Activated CD8-positive, alpha-beta memory T cell treated with anti-CD3 and anti-CD28 coated beads for 36 hours (primary cell): ENCODE measurements at regions not wholly inside any gene's neighbourhood (a gene's known extent, or its start where the extent isn't known, plus 50 kb on each side); places are given as distances from the start of the nearest gene placed in this dataset.

Experiments
- CTCF ChIA-PET: fragments of 350-600 bp; sonication (Branson Sonifier 250); formaldehyde crosslinking; loops from one replicate; lab custom pipeline; 2021; ENCODE audit warnings: antibody characterized with exemption; lab: Charles Lee
- POLR2A ChIA-PET: fragments of 350-600 bp; sonication (Branson Sonifier 250); formaldehyde crosslinking; loops from one replicate; lab custom pipeline; 2021; ENCODE audit warnings: antibody characterized with exemption; lab: Charles Lee

DNA sequence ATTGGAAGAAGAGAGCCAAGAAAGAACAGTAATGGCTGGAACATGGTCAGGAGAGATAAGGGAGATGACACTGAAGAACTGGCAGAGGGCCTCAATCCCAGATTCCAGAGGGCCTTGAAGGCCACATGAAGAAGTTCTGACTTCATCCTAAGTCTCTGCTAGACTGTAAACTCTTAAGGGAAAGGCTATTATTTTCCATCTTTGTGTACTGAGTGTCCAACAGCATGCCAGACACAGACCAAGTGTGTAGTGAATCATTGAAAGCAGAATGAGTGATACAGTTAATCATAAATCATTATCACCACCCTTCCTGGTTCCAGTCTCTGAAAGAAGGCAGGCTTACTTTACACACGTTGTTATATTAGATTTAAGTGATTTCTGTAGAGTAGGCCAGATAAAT, 185.3 kb upstream of the C11orf87 start:
- ChIA-PET CTCF (no interaction called here), POLR2A (no interaction called here)

DNA sequence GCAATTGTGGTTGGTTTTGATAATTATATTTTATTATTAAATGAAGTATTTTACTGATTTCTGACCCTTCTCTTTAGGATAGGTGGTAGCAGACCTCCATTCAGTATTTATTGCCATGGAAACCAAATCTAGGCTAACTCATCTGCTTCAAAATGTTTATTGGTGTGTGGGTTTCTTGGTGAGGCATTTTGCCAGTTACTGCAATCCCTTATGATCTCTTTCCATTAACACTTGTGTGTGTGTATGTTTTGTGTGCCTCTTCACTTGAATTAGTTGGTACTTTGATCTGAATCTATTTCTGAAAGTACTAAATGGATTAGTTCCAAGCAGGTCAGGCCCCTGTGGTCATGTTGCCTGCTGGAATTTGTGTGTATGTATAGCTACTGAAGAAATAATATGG, 184.4 kb upstream of the C11orf87 start:
- ChIA-PET CTCF (no interaction called here), POLR2A (no interaction called here)

DNA sequence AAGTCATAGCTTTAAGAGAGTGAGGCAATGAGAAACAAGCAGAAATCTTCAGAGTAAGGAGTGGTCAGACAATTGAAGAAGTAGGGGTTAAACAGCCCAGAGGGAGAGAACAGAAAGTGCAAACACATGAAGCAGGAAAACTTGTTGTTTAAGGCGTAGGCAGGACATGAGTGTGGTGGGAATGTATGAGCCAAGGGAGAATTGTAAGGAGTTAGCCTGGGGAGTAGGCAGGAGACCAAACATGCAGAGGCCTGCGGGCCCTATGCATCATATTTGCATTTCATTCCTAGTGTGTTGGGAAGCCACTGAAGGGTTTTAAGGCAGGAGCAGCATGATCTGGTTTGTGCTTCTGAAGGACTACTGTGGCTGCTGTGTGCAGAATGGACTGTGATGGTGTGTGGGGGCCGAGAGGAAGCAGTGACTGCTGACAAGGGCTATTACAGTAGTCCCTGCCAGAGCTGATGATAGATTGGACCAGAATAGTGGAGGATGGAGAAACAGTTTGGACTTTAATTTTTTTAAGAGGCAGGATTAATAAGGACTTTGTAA, 179.9 kb upstream of the C11orf87 start:
- ChIA-PET POLR2A (no interaction called here), CTCF (no interaction called here)

DNA sequence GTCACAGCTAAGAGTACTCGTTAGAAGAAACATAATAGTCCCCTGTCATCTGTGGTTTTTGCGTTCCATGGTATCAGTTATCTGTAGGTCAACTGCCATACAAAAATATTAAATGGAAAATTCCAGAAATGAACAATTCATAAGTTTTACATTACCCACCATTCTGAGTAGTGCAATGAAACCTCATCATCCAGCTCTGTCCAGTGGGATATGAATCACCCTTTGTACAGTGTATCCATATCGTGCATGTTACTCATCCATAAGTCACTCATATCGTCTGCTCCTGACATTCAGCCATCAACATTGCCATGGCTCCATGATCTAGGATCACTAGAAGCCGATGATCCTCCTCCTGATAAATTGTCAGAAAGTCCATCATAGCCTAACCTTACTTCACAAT, 174.9 kb upstream of the C11orf87 start:
- POLR2A ChIA-PET, result no interaction called here

DNA sequence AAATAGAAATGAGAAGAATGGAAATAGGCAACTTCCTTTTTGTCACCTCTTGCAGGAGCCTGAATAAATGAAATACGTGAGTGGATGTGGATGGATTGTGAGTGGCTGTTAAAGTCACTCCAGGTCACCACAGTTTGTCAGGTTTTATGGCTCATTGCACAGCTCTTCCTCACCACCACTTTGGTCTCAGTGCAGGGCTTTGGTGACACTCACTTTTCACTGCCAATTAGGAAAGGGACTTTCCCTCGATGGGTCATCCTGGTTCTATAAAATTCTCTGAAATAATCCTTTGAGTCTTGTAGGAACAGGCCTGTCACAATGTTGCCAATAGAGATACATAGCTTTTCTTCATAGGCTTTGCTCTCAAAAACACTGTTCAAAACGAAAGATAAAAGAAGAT, 172.4 kb upstream of the C11orf87 start:
- CTCF ChIA-PET, result no interaction called here

More for the DNA sequence above, 174.9 kb upstream of the C11orf87 start:
- CTCF ChIA-PET, result no interaction called here

DNA sequence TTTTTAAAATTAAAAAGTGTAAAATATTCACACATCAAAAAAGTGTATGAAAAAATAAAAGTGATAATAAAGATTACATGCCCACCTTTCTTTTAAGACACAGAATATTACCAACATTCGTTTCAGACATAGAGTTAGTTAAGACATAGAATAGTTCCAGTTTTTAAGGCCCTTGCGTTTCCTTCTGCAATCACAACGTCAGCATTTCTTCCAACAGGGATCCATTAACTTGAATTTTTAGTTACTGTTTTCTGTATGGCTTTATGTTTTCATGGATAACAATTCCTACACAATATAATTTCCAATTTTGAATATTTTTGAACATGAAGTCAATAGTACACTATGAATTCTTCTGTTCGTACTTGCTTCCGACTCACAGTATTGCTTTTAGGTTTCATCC, 170.8 kb upstream of the C11orf87 start:
- ChIA-PET CTCF (no interaction called here), POLR2A (no interaction called here)

More for the DNA sequence above, 172.4 kb upstream of the C11orf87 start:
- POLR2A ChIA-PET, result no interaction called here

DNA sequence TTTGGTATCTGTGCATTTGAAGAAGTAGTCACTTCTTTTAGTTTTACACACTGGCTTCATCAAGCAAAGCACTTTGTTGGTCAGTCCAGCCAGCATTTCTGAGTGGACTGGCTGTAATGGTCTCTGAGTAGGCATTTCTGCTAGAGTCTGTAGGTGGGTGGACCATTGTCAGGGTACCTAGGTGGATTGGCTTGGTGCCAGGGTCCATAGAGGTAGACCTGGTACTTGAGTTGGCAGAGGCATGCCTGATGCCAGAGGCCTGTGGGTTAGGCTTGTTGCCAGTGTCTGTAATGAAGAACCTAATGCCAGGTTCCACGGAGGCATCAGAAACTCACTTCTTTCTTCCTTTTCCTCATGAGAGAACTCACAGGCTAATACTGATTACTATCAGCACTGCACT, 157.9 kb upstream of the C11orf87 start:
- ChIA-PET CTCF (no interaction called here), POLR2A (no interaction called here)

DNA sequence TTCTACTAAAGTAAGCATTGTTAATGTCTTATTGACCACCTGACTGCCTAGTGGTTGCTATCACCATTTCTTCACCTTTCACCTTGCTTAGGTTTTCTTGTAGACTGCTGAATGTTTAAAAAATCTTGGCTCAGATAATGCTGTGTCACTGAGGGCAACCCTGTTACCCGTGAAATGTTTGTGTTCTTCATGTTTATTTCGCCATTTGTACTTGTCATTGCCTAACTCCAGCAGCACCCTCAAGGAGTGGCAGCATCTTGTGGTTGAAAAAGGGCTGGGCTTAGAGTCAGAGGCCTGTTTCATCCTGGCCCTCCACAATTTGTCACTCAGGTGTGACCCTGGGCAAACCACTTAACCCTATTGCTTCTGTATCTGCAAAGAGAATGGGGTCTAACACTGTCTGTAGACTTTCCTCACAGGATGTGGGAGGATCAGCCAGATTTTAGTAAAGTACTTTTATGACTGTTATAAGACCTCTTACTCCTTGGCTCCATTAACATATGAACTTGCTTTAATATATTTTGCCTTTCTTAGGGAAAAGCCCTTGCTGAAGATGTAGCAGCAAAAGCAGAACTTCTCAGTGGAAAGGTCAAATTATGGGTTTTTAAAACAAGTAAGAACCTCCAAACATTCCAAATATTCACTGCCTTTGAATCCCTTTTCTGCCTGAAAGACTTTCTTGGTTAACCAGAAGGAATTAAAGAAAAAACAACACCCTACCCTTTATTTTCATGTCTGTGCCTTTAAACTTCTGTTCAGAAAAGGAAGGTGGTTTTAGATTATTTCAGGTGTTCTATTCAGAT, 154.5 kb upstream of the C11orf87 start:
- ChIA-PET POLR2A (no interaction called here), CTCF (no interaction called here)

DNA sequence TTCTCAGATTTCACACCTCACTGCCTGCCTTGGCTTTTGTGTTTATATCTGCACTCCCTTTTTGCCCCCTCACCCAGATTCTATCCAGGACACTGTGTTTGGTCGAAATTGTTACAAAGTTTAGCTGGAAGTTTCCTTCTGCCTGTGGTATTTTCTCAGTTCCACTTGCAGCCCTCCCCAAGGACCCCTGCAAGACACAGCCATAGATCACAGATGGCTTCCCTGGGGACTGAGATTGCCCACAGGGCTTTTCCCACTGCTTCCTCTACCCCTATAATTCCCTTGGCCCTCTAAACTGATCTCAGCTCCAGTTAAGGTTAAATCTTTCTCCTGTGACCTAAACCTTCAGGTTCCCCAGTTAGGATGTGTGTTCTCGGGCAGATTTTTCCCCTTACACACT, 146.1 kb upstream of the C11orf87 start:
- ChIA-PET POLR2A (no interaction called here), CTCF (no interaction called here)

DNA sequence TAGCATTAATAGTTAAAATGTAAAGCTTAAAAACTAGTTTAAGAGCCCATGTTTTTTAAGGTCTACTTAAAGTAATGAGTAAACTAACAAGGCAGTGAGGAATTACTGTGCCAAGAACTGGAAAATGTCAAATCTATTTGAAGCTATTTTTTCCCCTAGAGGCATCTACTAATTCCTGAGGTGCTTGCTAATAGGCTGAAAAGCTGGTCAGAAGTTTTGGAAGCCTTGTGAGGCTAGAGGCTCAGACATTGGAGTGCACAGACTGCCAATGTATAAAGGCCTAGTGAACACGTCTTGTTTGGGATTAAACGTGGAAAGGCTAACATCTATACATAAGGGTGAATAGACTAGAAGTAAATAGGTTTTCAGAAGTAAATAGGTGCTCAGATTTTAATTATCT, 136.5 kb upstream of the C11orf87 start:
- ChIA-PET CTCF (no interaction called here), POLR2A (no interaction called here)

DNA sequence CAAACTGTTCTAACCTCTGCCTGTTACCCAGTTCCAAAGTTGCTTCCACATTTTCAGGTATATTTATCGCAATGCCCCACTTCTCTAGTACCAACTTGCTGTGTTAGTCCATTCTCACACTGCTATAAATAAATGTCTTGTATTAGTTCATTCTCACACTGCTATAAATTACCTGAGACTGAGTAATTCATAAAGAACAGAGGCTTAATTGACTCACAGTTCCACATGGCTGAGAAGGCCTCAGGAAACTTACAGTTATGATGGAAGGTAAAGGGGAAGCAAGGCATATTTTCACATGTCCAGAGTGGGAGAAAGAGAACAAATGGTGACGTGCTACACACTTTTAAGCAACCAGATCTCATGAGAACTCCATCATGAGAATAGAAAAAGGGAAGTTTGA, 130.4 kb upstream of the C11orf87 start:
- CTCF ChIA-PET, result no interaction called here
- POLR2A ChIA-PET, result no interaction called here

DNA sequence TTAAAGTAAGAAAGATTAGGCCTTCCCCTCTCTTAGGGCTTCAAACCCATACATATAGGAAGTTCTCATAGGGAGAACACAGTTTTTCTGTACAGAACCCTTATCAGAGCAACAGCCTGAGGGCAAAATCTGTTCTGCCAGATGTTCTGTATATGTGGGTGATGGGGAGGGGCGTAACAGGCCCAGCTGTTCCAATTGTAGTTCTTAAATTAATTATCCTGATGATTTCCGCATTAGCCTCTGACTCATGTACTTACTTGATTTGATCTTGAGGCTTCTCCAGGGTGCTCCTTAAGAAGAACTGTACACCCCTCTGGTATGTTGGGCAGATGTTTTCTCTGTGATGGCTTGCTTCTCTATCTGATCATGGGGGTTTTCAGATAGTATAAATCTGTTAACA, 123.1 kb upstream of the C11orf87 start:
- ChIA-PET CTCF (no interaction called here), POLR2A (no interaction called here)

DNA sequence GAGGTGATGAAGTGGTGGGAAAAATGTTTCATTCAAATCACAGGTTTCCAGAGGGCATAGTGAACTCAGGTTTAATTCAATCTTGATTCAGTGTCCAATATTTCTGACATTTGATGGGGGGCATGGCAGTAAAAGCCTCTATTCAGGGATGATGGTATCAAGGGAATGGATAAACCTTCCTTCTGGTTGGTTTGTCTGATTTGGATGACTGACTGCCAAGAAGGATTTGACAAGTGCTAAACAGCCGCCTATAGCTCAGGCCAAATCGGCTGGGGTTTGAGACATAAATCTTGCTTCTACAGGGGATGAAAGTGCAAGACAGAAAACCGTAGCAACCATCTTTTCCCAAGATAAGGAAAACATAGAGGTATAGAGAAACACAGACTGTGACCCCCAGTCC, 121.8 kb upstream of the C11orf87 start:
- ChIA-PET POLR2A (no interaction called here), CTCF (no interaction called here)

DNA sequence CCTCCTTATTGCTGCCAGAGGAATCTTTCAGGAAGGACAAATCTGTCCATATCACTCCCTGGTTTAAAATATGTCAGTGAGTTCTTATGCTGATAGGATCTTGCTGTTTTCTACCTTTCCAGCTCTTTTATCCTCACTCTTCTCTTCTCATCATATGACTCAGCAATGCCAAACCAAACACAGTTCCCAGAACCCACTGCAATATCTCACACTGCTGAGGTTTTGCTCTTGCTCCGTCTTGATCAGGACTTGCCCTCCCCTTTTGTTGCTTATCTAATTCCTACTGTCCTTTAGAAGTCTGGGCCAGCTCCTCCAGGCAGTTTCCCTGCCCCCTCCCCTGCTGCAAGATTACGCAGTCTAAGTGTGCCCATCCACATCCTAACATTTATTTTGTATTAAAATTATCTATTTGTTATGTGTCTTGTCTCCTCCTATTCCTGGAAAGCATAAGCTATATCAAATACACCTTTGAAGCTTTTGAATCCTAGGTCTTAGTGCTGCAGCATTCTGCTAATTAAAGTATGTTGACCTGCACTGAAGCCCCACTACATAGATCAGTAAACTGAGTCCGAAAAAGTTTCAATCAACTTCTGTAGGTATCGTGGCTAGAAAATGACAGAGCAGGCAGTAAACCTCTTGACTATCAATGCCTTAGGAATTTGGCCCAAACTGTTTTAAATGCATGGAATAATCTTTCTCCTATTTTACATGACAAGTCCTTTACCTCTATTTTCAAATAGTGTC, 119.2 kb upstream of the C11orf87 start:
- ChIA-PET POLR2A (no interaction called here), CTCF (no interaction called here)

DNA sequence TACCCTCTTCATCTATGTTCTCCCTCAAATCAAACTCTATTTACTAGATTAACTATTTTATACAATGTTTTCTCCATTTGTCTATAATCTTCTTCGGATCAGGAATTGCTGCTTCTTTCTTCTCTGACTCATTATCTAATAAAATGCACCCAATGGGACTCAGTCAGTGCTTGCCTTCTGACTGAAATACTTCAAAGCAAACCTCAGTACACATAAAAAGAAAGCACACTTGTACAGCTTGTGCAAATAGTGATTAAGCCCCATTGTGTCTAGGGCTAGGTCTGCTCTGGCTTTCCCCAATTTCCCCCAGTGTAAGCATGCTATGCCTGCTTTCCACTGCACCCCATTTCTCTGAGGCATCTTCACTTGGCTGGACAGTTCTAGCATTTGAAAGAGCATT, 118.6 kb upstream of the C11orf87 start:
- CTCF ChIA-PET, result no interaction called here
- POLR2A ChIA-PET, result no interaction called here

DNA sequence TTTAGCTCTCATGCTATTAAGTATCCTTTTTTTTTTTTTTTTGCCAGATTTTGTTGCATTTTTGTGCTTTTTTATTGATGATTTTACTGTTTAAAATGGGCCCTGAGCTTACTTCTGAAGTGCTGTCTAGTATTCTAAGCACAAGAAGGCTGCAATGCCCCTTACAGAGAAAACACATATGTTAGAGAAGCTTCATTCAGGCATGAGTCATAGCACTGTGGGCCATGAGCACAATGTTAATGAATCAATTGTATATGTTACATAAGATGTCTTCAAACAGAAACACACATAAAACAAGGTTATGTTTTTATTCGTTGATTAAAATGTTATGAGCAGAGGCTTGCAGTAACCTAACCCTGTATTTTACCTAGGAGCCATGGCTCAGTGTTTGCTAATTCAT, 117.8 kb upstream of the C11orf87 start:
- CTCF ChIA-PET, result no interaction called here
- POLR2A ChIA-PET, result no interaction called here

DNA sequence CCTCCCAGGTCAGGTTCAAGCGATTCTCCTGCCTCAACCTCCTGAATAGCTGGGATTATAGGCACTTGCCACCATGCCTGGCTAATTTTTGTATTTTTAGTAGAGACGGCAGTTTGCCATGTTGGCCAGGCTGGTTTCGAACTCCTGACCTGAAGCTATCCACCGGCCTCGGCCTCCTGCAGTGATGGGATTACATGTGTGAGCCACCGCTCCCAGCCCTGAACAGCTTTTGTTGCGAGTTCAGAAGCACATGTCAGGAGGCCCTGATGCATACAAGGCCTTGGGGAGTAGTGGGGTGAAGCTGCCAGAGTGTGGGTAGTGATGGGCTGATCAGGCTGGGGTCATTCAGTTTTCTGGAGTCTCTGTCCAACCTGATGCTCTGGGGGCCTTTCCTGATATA, 117.0 kb upstream of the C11orf87 start:
- POLR2A ChIA-PET, result no interaction called here
- CTCF ChIA-PET, result no interaction called here

DNA sequence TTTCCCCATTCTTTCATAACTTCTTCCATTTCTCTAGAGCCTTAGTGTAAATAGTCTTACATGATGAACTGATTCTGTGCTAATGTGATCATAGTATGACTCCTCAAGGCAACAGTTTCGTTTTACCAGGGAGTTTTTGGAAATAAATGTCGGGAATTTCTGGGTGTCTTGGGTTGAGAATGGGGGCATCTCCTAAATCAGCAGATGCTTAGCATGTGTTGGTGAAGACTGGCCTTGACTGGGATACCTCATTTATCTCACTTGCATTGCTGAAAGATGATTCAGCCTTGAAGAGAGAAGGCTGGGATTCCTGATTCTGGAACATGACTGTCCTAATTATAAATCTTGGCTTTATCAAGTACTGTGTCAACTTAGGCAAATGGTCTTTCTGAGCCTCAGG, 115.7 kb upstream of the C11orf87 start:
- POLR2A ChIA-PET, result no interaction called here
- CTCF ChIA-PET, result no interaction called here

DNA sequence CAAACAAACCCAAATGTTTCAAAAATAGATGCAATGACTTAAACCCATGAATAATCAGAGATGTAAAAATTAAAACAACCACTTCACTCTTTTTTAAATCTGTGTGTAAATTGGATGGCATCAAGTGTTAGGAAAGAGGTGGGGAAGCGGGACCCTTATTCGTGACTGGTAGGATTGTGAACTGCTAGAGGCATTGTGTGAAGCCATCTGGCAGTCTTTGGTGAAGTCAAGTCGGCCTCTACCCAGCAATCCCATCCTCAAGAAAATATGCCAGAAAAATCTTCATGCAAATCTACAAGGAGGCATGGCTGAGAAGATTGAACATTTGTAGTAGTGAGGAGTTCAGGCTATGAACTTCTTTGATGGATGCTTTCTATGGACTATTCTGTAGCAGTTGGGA, 114.6 kb upstream of the C11orf87 start:
- CTCF ChIA-PET, result no interaction called here
- POLR2A ChIA-PET, result no interaction called here

DNA sequence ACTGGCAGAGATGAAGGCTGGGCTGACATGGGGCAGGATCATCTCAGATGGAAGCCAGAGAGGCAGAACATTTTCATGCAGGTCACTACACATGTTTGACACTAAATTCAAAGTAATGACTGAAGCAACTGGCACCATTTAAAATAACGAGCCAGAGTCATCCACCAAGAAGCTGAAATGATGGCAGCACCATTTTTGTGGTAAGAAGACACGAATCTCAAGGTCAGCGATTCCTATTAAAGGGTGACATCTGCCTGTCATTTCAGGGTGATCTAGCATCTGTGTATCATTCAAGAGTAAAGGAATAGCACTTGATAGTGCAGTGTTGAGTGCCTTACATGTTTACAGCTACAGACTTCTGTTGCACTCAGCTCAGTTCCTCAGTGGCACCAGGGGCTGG, 113.4 kb upstream of the C11orf87 start:
- POLR2A ChIA-PET, result no interaction called here
- CTCF ChIA-PET, result no interaction called here

DNA sequence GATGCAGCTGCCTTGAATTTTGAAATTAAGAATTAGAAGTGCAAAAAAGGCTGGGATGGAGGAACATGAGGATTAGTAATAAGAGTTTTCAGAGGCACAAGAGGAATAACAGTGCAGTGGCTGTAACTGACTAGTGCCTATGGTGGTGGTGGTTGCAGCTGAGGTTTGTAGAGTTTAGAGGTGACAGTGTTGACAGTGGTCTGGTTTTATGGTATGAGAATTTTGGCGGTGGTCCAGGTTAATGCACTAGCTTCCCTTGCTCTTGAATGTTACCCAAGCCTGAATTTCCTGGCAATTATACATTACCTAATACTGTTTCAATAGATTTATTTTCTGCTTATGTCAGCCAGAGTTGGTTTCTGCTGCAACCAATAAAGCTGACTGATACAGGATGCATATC, 112.8 kb upstream of the C11orf87 start:
- CTCF ChIA-PET, result no interaction called here

More for the DNA sequence above, 112.8 kb upstream of the C11orf87 start:
- POLR2A ChIA-PET, result no interaction called here
